OCI-M1 (cell line): ENCODE measurements at regions not wholly inside any gene's neighbourhood (a gene's known extent, or its start where the extent isn't known, plus 50 kb on each side); places are given as distances from the start of the nearest gene placed in this dataset.
"Not testable (repeated sequence)": the region's sequence is repeated elsewhere in the genome, so short reads cannot be mapped to it uniquely, and the experiment has no call there.

Experiments
- DNase-seq: peaks from one replicate; lab custom pipeline; 2025; lab: John Stamatoyannopoulos, UW

DNA sequence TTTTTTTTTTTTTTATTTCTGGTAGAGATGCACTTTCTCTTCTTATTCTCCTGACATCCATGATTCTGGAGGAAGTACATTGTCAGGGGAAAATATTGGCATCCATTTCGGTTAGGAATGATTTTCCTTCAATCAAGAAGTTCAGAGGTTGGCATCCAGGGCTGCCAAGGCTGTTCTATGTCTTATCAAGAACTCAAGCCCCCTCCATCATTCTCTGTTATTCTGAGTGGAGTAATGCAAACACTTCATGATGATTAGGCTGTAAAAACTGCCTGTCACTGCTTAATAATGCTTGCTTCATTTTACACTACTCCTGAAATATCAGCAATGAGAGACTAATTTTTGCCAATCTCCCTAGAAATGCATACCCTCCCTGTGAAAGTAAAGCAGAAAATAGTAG is 417.1 kb upstream of the NFIA start:
- no peak for DNase-seq

- no peak for DNase-seq
These were observed 418.2 kb upstream of the NFIA start for GRCh38 chr1:60664086-60664625.

GRCh38 chr1:60662486-60663044 is 419.8 kb upstream of the NFIA start:
- no peak for DNase-seq

- no peak for DNase-seq
These were observed 424.4 kb upstream of the NFIA start for GRCh38 chr1:60657926-60658325.

- DNase-seq = no peak
These were observed 426.5 kb upstream of the NFIA start for GRCh38 chr1:60655679-60656355.

- not testable (repeated sequence) for DNase-seq
These were observed 442.3 kb upstream of the NFIA start for GRCh38 chr1:60640033-60640551.

DNA sequence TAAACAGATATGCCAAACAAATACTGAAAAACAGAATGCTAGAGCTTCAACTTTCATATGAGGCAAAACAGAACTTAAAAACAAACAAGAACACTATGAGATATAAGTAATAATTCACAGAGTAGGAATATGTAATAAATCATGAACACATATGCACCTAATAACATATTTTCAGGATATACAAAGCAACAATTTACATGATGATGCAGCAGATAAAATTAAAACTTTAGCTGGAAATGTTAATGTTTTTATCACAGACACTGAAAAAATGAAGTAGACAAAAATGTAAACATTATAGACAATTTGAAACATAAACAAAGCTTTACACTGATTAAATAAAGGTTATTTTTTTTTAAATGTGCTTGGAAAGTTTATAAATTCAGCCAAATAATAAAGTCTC is 443.1 kb upstream of the NFIA start:
- DNase-seq = no peak

DNA sequence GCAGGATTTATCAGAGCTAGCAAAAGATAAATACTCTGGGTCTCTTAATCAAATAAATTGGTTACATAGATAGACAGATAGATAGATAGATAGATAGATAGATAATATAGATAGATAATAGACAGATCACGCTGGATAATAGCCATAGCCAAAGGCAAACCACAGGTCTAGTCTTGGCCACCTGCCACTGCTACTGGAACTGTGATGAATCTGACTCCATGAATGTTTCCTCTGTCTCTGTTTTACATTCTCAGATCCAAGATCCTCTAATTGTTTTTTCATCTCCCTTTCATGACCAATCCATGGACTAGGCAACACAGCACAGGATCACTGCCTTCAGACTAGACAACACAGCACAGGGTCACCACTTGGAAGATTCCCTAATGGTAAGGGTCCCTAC is 444.7 kb upstream of the NFIA start:
- no peak for DNase-seq

- DNase-seq = no peak
These were observed 445.4 kb upstream of the NFIA start for GRCh38 chr1:60636946-60637345.

GRCh38 chr1:60634106-60634505 is 448.3 kb upstream of the NFIA start:
- no peak for DNase-seq

DNA sequence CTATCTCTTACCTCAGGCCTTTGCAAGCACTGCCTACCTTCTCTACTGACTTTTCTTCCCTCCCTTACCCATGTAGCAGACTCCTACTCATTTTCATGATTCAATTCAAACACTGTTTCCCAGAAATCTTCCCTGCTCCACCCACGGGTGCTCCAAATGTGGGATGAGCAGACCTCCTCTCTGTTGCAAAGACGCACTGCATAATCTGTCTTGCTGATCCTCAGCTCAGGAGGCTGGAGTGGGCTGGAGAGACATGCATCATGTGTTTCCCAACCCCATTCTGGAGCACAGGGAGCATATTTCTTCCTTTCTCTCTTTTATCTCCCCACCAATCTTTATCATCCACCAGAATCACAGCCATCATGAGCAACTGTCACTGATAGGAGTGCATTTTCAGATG is 459.9 kb upstream of the NFIA start:
- DNase-seq = no peak

GRCh38 chr1:60621368-60621851 is 461.0 kb upstream of the NFIA start:
- peak; percentile 35 for DNase-seq

- DNase-seq = no peak
These were observed 462.3 kb upstream of the NFIA start for GRCh38 chr1:60620087-60620486.

DNA sequence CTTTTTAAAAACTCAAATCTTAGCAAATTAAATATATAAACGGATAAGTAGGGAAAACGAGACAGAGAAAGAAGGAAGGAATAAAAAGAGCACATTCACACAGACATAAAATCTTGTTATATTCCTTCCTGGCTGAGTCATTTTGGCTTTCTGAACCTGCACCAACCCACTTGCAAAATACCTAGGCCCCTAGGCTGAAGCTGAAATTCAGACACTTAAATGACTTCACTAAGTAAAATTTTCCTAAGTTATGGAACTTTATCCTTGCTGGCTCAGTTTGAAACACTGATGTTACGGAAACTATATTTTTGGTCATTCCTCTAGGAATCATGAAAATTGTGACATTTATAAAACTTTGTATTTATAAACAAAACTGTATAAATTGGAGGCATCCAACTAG is 462.8 kb upstream of the NFIA start:
- DNase-seq = no peak

GRCh38 chr1:60615666-60616065 is 466.7 kb upstream of the NFIA start:
- DNase-seq = no peak

- no peak for DNase-seq
These were observed 469.6 kb upstream of the NFIA start for GRCh38 chr1:60612790-60613189.

DNA sequence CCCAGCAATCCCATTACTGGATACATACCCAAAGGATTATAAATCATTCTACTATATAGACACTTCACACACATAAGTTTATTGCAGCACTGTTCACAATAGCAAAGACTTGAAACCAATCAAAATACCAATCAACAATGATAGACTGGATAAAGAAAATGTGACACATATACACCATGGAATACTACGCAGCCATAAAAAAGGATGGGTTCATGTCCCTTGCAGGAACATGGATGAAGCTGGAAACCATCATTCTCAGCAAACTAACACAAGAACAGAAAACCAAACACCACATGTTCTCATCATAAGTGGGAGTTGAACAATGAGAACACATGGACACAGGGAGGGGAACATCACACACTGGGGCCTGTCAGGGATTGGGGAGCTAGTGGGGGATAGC is 475.4 kb upstream of the NFIA start:
- not testable (repeated sequence) for DNase-seq

DNA sequence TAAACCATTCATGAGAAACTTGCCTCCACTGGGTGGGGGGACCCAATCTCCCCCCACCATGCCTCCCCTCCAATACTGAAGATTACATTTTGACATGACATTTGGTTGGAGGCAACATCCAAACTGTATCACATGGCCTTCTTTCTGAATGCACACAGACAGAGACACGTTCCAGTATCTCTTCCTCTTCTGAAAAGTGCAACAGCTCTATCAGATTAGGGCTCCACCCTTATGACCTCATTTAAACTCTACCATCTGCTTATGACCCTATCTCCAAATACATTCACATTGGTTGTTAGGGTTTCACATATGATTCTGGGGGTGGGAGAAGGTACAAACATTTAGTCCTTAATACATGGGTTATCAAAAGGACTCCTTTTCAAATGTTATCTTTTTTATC is 481.8 kb upstream of the NFIA start:
- peak; percentile 45 for DNase-seq

- no peak for DNase-seq
These were observed 482.8 kb upstream of the NFIA start for GRCh38 chr1:60599574-60599973.

GRCh38 chr1:60598041-60598910 is 484.1 kb upstream of the NFIA start:
- no peak for DNase-seq

DNA sequence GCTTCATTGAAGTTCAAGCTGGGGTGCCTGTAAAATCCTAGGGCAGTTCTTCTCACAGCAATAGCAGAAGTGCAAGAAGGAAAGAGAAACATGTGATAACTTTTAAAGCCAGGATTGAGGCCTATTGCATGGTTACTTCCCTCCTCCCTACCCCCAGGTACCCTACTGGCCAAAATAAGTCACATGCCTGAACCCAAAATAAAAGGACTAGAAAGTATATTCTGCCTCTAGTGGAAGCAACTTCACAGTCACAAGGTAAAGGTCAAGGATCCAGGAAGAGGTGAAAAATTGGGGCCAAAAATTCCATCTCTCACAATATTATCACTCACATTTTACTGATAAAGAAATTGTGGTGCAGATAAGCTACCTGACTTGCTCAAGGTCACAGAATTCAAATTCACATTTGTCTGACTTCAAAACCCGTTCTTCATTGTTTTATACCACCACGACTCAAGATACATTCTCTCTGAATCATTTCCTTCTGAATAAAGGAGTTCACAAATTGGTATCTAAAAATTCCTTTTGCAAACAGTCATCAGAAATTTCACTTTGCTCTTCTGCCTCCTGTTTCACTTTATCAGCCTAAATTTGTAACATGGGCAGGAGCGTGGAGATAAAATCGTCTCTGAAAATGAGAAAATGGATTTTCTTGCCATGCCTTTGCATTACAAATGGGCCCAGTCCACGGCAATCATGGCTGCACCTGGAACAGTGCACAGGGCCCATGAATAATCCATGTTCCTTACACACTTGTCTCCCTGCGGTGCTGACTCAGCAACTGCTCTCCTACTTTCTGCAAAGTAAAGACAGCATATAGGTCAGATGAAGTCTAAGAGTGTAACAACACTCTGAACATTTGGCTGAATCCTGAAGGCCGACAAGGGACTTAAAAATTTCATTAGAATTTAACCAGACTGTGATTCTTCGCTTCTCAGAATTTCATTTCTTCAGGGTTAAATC is 485.3 kb upstream of the NFIA start:
- peak; percentile 45 for DNase-seq
